ENCODE measurements at regions not wholly inside any gene's neighbourhood (a gene's known extent, or its start where the extent isn't known, plus 50 kb on each side); places are given as distances from the start of the nearest gene placed in this dataset.
"Not testable (repeated sequence)": the region's sequence is repeated elsewhere in the genome, so short reads cannot be mapped to it uniquely, and the experiment has no call there.

DNA sequence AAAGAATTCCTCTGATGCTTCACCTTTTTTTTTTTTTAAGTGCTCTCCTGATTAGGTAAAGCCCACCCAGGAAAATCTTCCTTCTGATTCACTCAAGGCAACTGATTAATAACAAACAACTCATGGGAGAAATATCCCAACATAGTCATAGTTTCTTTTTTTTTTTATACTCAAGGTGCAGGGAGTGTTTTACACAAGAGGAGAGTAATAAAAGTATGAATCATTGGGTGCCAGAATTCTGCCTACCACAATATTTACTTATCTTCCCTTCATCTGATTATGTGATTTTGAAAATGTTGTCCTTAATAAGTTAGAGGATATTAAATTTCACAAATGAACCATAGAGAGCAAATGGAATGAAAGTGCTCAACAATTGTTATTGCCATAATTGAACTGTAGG lies 329.9 kb downstream of the TECRL start:
- Histone ChIP-seq H3K79me2 (ENCODE audit: control insufficient read depth, low read length) (no peaks in the 10 kb centered on the region), H3K4me2 (ENCODE audit: low read length) (no peak overlapping the region)
- TF ChIP-seq, protein P1, sequence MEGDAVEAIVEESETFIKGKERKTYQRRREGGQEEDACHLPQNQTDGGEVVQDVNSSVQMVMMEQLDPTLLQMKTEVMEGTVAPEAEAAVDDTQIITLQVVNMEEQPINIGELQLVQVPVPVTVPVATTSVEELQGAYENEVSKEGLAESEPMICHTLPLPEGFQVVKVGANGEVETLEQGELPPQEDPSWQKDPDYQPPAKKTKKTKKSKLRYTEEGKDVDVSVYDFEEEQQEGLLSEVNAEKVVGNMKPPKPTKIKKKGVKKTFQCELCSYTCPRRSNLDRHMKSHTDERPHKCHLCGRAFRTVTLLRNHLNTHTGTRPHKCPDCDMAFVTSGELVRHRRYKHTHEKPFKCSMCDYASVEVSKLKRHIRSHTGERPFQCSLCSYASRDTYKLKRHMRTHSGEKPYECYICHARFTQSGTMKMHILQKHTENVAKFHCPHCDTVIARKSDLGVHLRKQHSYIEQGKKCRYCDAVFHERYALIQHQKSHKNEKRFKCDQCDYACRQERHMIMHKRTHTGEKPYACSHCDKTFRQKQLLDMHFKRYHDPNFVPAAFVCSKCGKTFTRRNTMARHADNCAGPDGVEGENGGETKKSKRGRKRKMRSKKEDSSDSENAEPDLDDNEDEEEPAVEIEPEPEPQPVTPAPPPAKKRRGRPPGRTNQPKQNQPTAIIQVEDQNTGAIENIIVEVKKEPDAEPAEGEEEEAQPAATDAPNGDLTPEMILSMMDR (IDR thresholded peaks at IDR 0.05; ENCODE audit: low read depth, low read length, poor library complexity, severe bottlenecking) = no peak
- TF ChIP-seq EZH2phosphoT487 (IDR thresholded peaks at IDR 0.05; ENCODE audit: borderline replicate concordance, low read length) = no peak

DNA sequence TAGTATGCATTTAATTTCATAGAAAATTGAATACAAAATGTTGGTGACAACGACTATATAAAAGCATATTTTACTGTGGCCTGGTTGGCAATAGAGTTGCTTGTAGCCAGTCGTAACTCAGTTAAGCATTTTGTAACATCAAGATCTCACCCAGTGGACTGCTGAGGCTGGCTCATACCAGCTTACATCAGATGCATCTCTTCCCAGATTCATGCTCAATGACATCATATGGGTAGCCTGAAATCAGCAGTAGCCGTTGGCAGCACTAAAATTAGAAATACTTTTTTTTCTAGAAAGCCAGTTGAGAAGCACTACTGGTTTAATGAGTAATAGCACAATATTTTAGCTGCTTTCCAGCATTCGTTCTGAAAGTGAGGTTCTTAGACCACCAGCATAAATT lies 341.2 kb downstream of the TECRL start:
- H3K4me3 ChIP-seq (ENCODE audit: low read length) = no peak overlapping the region
- H3K79me2 ChIP-seq (ENCODE audit: control insufficient read depth, low read length) = no peaks in the 10 kb centered on the region
- H3K27ac ChIP-seq (ENCODE audit: low read depth, low read length) = no peak overlapping the region
- H3K4me2 ChIP-seq (ENCODE audit: low read length) = no peak overlapping the region
- H3K27me3 ChIP-seq (ENCODE audit: control insufficient read depth, low read length) = no peaks in the 10 kb centered on the region
- H3K9me2 ChIP-seq (replicated peaks; ENCODE audit: control insufficient read depth, low read length) = no peaks in the 10 kb centered on the region
- H3F3A ChIP-seq (ENCODE audit: control insufficient read depth, insufficient read depth) = no peaks in the 10 kb centered on the region
- TF ChIP-seq EZH2phosphoT487 (IDR thresholded peaks at IDR 0.05; ENCODE audit: borderline replicate concordance, low read length) = no peak
- TF ChIP-seq, protein P1 (IDR thresholded peaks at IDR 0.05; ENCODE audit: low read depth, low read length, poor library complexity, severe bottlenecking) = no peak
- no peaks in the 10 kb centered on the region for H3K4me1 ChIP-seq (ENCODE audit: control insufficient read depth, low read length)
- no peaks in the 10 kb centered on the region for H3K9me3 ChIP-seq (ENCODE audit: control insufficient read depth, insufficient read depth, low read length)
- no peaks in the 10 kb centered on the region for H4K20me1 ChIP-seq (ENCODE audit: control insufficient read depth, insufficient read depth, low read depth, low read length)
- no peaks in the 10 kb centered on the region for H3K36me3 ChIP-seq (ENCODE audit: control insufficient read depth, low read length)

More for the DNA sequence above, 329.9 kb downstream of the TECRL start:
- Histone ChIP-seq H3K4me1 (ENCODE audit: control insufficient read depth, low read length) (no peaks in the 10 kb centered on the region), H3K36me3 (ENCODE audit: control insufficient read depth, low read length) (no peaks in the 10 kb centered on the region), H3K4me3 (ENCODE audit: low read length) (no peak overlapping the region), H3K9me2 (replicated peaks; ENCODE audit: control insufficient read depth, low read length) (no peaks in the 10 kb centered on the region), H3K27me3 (ENCODE audit: control insufficient read depth, low read length) (no peaks in the 10 kb centered on the region), H3K27ac (ENCODE audit: low read depth, low read length) (no peak overlapping the region), H3F3A (ENCODE audit: control insufficient read depth, insufficient read depth) (no peaks in the 10 kb centered on the region), H3K9me3 (ENCODE audit: control insufficient read depth, insufficient read depth, low read length) (no peaks in the 10 kb centered on the region), H4K20me1 (ENCODE audit: control insufficient read depth, insufficient read depth, low read depth, low read length) (no peaks in the 10 kb centered on the region)

DNA sequence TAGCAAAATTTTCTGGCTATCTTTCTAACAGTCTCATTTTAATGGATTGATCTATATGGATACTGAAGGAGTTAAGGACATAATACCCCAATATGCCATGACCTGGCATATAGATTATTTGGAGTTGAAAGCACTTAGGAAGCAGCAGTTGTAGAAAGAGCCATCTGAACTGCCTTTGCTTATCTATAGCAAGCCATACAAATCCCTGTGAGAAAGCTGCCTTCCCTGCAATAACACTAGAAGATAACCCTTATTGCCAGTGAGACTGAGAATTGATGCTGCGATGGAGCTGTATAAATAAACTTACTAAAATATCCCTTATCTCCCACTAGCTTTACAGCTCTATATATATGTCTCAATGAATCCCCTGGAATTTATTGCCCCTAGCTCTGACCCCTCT lies 346.3 kb downstream of the TECRL start:
- H3K36me3 ChIP-seq (ENCODE audit: control insufficient read depth, low read length) = no peaks in the 10 kb centered on the region
- H3K4me2 ChIP-seq (ENCODE audit: low read length) = no peak overlapping the region
- no peaks in the 10 kb centered on the region for H4K20me1 ChIP-seq (ENCODE audit: control insufficient read depth, insufficient read depth, low read depth, low read length)
- no peaks in the 10 kb centered on the region for H3F3A ChIP-seq (ENCODE audit: control insufficient read depth, insufficient read depth)
- H3K27me3 ChIP-seq (ENCODE audit: control insufficient read depth, low read length) = no peaks in the 10 kb centered on the region
- H3K27ac ChIP-seq (ENCODE audit: low read depth, low read length) = no peak overlapping the region
- TF ChIP-seq EZH2phosphoT487 (IDR thresholded peaks at IDR 0.05; ENCODE audit: borderline replicate concordance, low read length) = no peak
- TF ChIP-seq, protein P1 (IDR thresholded peaks at IDR 0.05; ENCODE audit: low read depth, low read length, poor library complexity, severe bottlenecking) = no peak
- H3K4me3 ChIP-seq (ENCODE audit: low read length) = no peak overlapping the region
- no peaks in the 10 kb centered on the region for H3K79me2 ChIP-seq (ENCODE audit: control insufficient read depth, low read length)
- no peaks in the 10 kb centered on the region for H3K4me1 ChIP-seq (ENCODE audit: control insufficient read depth, low read length)
- H3K9me2 ChIP-seq (replicated peaks; ENCODE audit: control insufficient read depth, low read length) = no peaks in the 10 kb centered on the region
- no peaks in the 10 kb centered on the region for H3K9me3 ChIP-seq (ENCODE audit: control insufficient read depth, insufficient read depth, low read length)

DNA sequence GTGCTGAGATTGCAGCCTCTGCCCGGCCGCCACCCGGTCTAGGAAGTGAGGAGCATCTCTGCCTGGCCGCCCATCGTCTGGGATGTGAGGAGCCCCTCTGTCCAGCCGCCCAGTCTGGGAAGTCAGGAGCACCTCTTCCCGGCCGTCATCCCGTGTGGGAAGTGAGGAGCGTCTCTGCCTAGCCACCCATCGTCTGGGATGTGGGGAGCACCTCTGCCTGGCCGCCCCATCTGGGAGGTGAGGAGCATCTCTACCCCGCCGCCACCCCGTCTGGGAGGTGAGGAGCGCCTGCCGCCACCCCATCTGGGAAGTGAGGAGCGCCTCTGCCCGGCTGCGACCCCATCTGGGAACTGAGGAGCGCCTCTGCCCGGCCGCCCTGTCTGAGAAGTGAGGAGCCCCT lies 372.2 kb downstream of the TECRL start:
- not testable (repeated sequence) for H3K4me2 ChIP-seq (ENCODE audit: low read length); H3F3A ChIP-seq (ENCODE audit: control insufficient read depth, insufficient read depth); H3K27me3 ChIP-seq (ENCODE audit: control insufficient read depth, low read length); H3K4me1 ChIP-seq (ENCODE audit: control insufficient read depth, low read length); H4K20me1 ChIP-seq (ENCODE audit: control insufficient read depth, insufficient read depth, low read depth, low read length); H3K4me3 ChIP-seq (ENCODE audit: low read length); H3K9me3 ChIP-seq (ENCODE audit: control insufficient read depth, insufficient read depth, low read length); H3K36me3 ChIP-seq (ENCODE audit: control insufficient read depth, low read length); H3K9me2 ChIP-seq (replicated peaks; ENCODE audit: control insufficient read depth, low read length); H3K27ac ChIP-seq (ENCODE audit: low read depth, low read length); H3K79me2 ChIP-seq (ENCODE audit: control insufficient read depth, low read length)

All from DOHH2 (cell line).